ENCODE measurements at regions not wholly inside any gene's neighbourhood (a gene's known extent, or its start where the extent isn't known, plus 50 kb on each side); places are given as distances from the start of the nearest gene placed in this dataset.
"Not testable (repeated sequence)": the region's sequence is repeated elsewhere in the genome, so short reads cannot be mapped to it uniquely, and the experiment has no call there.

DNA sequence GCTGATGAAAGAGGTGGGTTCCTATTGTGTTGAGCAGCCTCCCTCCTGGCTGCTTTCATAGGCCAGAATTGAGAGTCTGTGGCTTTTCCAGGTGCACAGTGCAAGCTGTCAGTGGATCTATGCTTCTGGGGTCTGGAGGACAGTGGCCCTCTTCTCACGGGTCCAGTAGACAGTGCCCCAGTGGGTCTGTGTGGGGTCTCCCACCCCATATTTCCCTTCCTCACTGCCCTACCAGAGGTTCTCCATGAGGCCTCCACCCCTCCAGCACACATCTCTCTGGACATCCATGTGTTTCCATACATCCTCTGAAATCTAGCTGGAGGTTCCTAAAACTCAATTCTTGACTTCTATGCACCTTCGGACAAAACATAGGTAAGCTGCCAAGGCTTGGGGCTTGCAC is 201.2 kb downstream of the FAM43A start:
- H3K9me3 Mint-ChIP-seq, result peaks cover 6 to 55% (median 16%) of the 10 kb centered on the region in 11 donors
- peaks cover 0 to 10% (median 2%) of the 10 kb centered on the region in 5 donors for H3K27me3 Mint-ChIP-seq
- H3K27ac ChIP-seq (ENCODE audit: low read depth, low read length), result no peak overlapping the region
- CTCF ChIA-PET, result no interaction called here
- peaks cover 4 to 13% (median 8%) of the 10 kb centered on the region in 5 donors for H3K36me3 Mint-ChIP-seq
- no peak overlapping the region for H3K4me3 Mint-ChIP-seq
- H3K27ac Mint-ChIP-seq, result no peak overlapping the region
- no peaks in the 10 kb centered on the region for H3K36me3 ChIP-seq (ENCODE audit: control insufficient read depth in 2 of 3, insufficient read depth in 3 of 3, low read length in 3 of 3)
- ATAC-seq (no peak), DNase-seq (no peak)
- POLR2A ChIA-PET, result interaction anchor here (0.6 kb wide), 1 partner anchor 48 kb away, joined by 3 read pairs; no protein-coding TSS in a partner anchor
- H3K4me3 ChIP-seq (ENCODE audit: low read length), result no peak overlapping the region
- peaks cover 0 to 2% (median 0%) of the 10 kb centered on the region in 7 donors for H3K4me1 Mint-ChIP-seq
- peaks cover 0 to 9% (median 0%) of the 10 kb centered on the region in 3 experiments for H3K9me3 ChIP-seq (ENCODE audit: control insufficient read depth in 2 of 3, low read length in 3 of 3)
- no peaks in the 10 kb centered on the region for H3K4me1 ChIP-seq (ENCODE audit: control insufficient read depth in 2 of 2, insufficient read depth in 2 of 2, low read length in 2 of 2)
- no peaks in the 10 kb centered on the region for H3K27me3 ChIP-seq (ENCODE audit: control insufficient read depth in 2 of 2, insufficient read depth in 2 of 2, low read length in 2 of 2)
- intact Hi-C loops (cut with micrococcal nuclease), result no loop called here

DNA sequence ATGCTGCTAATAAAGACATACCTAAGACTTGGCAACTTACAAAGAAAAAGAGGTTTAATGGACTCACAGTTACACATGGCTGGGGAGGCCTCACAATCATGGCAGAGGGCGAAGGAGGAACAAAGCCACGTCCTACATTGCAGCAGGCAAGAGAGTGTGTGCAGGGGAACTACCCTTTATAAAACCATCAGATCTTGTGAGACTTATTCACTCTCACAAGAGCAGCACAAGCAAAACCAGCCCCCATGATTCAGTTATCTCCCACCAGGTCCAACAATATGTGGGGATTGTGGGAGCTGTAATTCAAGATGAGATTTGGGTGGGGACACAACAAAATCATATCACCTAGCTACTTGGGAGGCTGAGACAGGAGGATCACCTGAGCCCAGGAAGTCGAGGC is 202.4 kb downstream of the FAM43A start:
- DNase-seq; H3K4me1 ChIP-seq (ENCODE audit: control insufficient read depth in 2 of 2, insufficient read depth in 2 of 2, low read length in 2 of 2); H3K4me3 Mint-ChIP-seq; H3K27ac ChIP-seq (ENCODE audit: low read depth, low read length); H3K4me3 ChIP-seq (ENCODE audit: low read length); H3K4me1 Mint-ChIP-seq; H3K36me3 ChIP-seq (ENCODE audit: control insufficient read depth in 2 of 3, insufficient read depth in 3 of 3, low read length in 3 of 3); H3K27ac Mint-ChIP-seq; POLR2A ChIA-PET; H3K27me3 Mint-ChIP-seq; H3K9me3 ChIP-seq (ENCODE audit: control insufficient read depth in 2 of 3, low read length in 3 of 3); ATAC-seq; intact Hi-C loops (cut with micrococcal nuclease); CTCF ChIA-PET; H3K27me3 ChIP-seq (ENCODE audit: control insufficient read depth in 2 of 2, insufficient read depth in 2 of 2, low read length in 2 of 2): not testable (repeated sequence)
- Mint-ChIP-seq H3K9me3 (peaks cover 6 to 60% (median 19%) of the 10 kb centered on the region in 11 donors), H3K36me3 (peaks cover 4 to 13% (median 8%) of the 10 kb centered on the region in 5 donors)

DNA sequence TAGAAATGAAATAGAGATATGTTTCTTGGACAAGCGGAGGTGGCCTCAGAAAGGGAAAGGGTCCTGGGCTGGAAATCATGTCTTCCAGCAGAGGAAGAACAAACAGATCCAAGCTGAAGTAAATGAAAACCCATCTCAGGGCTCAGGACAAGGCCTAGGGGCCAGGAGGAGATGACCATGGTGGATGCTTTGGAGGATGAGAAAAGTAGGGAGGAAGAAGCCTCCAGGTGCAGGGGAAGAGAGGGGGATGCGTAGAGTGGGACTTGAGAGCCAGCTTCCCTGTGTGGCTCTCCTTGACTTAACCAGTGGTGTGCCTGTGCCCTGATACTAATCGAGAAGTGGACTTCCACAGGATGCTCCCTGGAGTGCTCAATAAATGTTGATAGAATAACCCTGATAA is 203.2 kb downstream of the FAM43A start:
- H3K4me1 ChIP-seq (ENCODE audit: control insufficient read depth in 2 of 2, insufficient read depth in 2 of 2, low read length in 2 of 2), result no peaks in the 10 kb centered on the region
- Mint-ChIP-seq H3K9me3 (peaks cover 3 to 59% (median 18%) of the 10 kb centered on the region in 11 donors), H3K27ac (no peak overlapping the region), H3K4me1 (peaks cover 0 to 2% (median 0%) of the 10 kb centered on the region in 7 donors), H3K27me3 (peaks cover 0 to 2% (median 1%) of the 10 kb centered on the region in 5 donors), H3K4me3 (no peak overlapping the region), H3K36me3 (peaks cover 4 to 10% (median 8%) of the 10 kb centered on the region in 5 donors)
- H3K27me3 ChIP-seq (ENCODE audit: control insufficient read depth in 2 of 2, insufficient read depth in 2 of 2, low read length in 2 of 2), result no peaks in the 10 kb centered on the region
- ATAC-seq, result no peak
- no peak for DNase-seq
- POLR2A ChIA-PET, result no interaction called here
- H3K4me3 ChIP-seq (ENCODE audit: low read length), result no peak overlapping the region
- H3K9me3 ChIP-seq (ENCODE audit: control insufficient read depth in 2 of 3, low read length in 3 of 3), result peaks cover 0 to 6% (median 0%) of the 10 kb centered on the region in 3 experiments
- CTCF ChIA-PET, result no interaction called here
- H3K36me3 ChIP-seq (ENCODE audit: control insufficient read depth in 2 of 3, insufficient read depth in 3 of 3, low read length in 3 of 3), result no peaks in the 10 kb centered on the region
- intact Hi-C loops (cut with micrococcal nuclease), result no loop called here
- no peak overlapping the region for H3K27ac ChIP-seq (ENCODE audit: low read depth, low read length)

DNA sequence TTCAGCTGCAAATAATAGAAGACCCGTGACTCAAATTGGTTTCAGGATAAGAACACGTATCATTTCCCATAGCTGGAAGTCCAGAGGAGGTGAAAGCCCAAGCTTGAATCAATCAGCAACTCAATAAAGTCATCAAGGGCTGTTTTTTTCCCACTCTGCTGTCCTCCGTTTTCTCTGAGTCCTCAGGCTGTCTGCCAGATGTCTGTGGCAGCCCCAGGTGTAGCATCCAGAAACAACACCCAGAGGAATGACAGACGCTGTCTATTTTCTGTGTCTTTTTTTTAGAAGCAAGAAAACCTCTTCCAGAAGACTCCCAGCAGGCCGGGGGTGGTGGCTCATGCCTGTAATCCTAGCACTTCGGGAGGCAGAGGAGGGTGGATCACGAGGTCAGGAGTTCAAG is 204.4 kb downstream of the FAM43A start:
- POLR2A ChIA-PET, result no interaction called here

DNA sequence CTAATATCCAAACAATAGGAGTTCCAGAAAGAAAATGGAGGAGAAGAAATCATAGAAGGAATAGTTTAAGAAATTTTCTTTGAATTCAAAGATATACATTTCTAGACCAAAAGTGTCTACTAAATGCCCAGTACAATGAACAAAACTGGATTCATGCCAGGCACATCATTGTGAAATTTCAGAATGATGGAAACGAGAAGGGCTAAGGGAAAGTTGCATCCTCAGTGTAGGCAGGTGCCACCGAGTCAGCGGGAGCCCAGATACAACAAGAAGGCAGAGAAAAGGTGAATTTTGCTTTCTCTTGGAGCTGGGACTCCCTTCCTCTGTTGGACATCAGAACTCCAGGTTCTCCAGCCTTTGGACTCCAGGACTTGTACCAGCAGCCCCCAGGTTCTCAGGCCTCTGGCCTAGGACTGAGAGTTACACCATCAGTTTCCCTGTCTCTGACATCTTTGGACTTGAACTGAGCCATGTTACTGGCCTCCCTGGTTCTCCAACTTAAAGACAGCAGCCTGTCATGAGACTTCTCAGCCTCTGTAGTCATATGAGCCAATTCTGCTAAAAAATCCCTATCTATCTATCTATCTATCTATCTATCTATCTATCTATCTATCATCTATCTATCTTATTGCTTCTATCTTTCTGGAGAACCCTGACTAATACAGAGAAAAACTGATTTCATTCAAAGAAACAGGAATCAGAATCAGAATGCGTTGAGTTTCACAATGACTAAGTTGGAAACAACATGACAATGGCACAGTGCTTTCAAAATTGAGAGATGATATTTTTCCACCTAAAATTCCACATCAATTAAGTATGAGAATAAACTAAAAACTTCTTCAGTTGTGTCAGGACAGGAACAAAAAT is 207.7 kb downstream of the FAM43A start:
- H3K9me3 ChIP-seq (ENCODE audit: control insufficient read depth in 2 of 3, low read length in 3 of 3), result no peaks in the 10 kb centered on the region
- Mint-ChIP-seq H3K4me1 (peaks cover 0 to 3% (median 0%) of the 10 kb centered on the region in 7 donors), H3K27ac (no peak overlapping the region), H3K27me3 (peaks cover 8 to 14% (median 10%) of the 10 kb centered on the region in 5 donors), H3K4me3 (no peak overlapping the region), H3K9me3 (peaks cover 0 to 51% (median 13%) of the 10 kb centered on the region in 11 donors), H3K36me3 (peaks cover 0 to 2% (median 0%) of the 10 kb centered on the region in 5 donors)
- H3K4me1 ChIP-seq (ENCODE audit: control insufficient read depth in 2 of 2, insufficient read depth in 2 of 2, low read length in 2 of 2), result no peaks in the 10 kb centered on the region
- ChIA-PET CTCF (no interaction called here), POLR2A (no interaction called here)
- no peak overlapping the region for H3K27ac ChIP-seq (ENCODE audit: low read depth, low read length)
- DNase-seq (no peak), ATAC-seq (no peak)
- intact Hi-C loops (cut with micrococcal nuclease), result no loop called here
- H3K4me3 ChIP-seq (ENCODE audit: low read length), result no peak overlapping the region
- no peaks in the 10 kb centered on the region for H3K36me3 ChIP-seq (ENCODE audit: control insufficient read depth in 2 of 3, insufficient read depth in 3 of 3, low read length in 3 of 3)
- no peaks in the 10 kb centered on the region for H3K27me3 ChIP-seq (ENCODE audit: control insufficient read depth in 2 of 2, insufficient read depth in 2 of 2, low read length in 2 of 2)

More for the DNA sequence above, 204.4 kb downstream of the FAM43A start:
- peaks cover 0 to 57% (median 19%) of the 10 kb centered on the region in 11 donors for H3K9me3 Mint-ChIP-seq
- CTCF ChIA-PET, result no interaction called here
- Histone ChIP-seq H3K27ac (ENCODE audit: low read depth, low read length) (no peak overlapping the region), H3K36me3 (ENCODE audit: control insufficient read depth in 2 of 3, insufficient read depth in 3 of 3, low read length in 3 of 3) (no peaks in the 10 kb centered on the region), H3K9me3 (ENCODE audit: control insufficient read depth in 2 of 3, low read length in 3 of 3) (no peaks in the 10 kb centered on the region), H3K4me3 (ENCODE audit: low read length) (no peak overlapping the region), H3K27me3 (ENCODE audit: control insufficient read depth in 2 of 2, insufficient read depth in 2 of 2, low read length in 2 of 2) (no peaks in the 10 kb centered on the region), H3K4me1 (ENCODE audit: control insufficient read depth in 2 of 2, insufficient read depth in 2 of 2, low read length in 2 of 2) (no peaks in the 10 kb centered on the region)
- H3K4me3 Mint-ChIP-seq, result no peak overlapping the region
- ATAC-seq, result no peak
- intact Hi-C loops (cut with micrococcal nuclease), result no loop called here
- H3K27me3 Mint-ChIP-seq, result peaks cover 0 to 2% (median 0%) of the 10 kb centered on the region in 5 donors
- peaks cover 0 to 2% (median 0%) of the 10 kb centered on the region in 7 donors for H3K4me1 Mint-ChIP-seq
- no peak for DNase-seq
- no peak overlapping the region for H3K27ac Mint-ChIP-seq
- H3K36me3 Mint-ChIP-seq, result peaks cover 4 to 8% (median 6%) of the 10 kb centered on the region in 5 donors

DNA sequence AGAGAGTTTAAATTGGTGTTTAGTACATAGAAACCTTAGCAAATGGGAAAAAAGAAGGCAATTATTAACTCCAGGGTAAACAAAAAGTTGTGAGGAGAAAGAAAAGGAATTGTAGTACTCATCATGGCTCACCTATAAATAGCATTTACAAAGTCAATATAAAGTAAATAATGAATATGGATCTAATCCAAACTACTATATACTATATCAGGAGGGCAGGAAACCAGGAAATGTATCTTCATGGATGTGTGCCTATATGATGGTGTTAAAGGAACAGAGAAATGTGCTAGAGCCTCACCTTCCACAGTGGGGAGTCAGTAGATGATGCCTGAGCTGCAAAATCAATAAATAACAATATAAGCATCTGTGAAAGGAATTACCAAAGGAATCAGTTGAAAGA is 208.9 kb downstream of the FAM43A start:
- H3K36me3 Mint-ChIP-seq, result peaks cover 0 to 4% (median 0%) of the 10 kb centered on the region in 5 donors
- H3K9me3 ChIP-seq (ENCODE audit: control insufficient read depth in 2 of 3, low read length in 3 of 3), result peaks cover 0 to 2% (median 0%) of the 10 kb centered on the region in 3 experiments

More for the DNA sequence above, 208.9 kb downstream of the FAM43A start:
- no peaks in the 10 kb centered on the region for H3K36me3 ChIP-seq (ENCODE audit: control insufficient read depth in 2 of 3, insufficient read depth in 3 of 3, low read length in 3 of 3)
- intact Hi-C loops (cut with micrococcal nuclease), result no loop called here
- no peak overlapping the region for H3K27ac Mint-ChIP-seq
- H3K27me3 ChIP-seq (ENCODE audit: control insufficient read depth in 2 of 2, insufficient read depth in 2 of 2, low read length in 2 of 2), result no peaks in the 10 kb centered on the region
- no peak overlapping the region for H3K4me3 Mint-ChIP-seq
- no peak overlapping the region for H3K27ac ChIP-seq (ENCODE audit: low read depth, low read length)
- no peak for ATAC-seq
- DNase-seq, result no peak
- peaks cover 0 to 3% (median 0%) of the 10 kb centered on the region in 7 donors for H3K4me1 Mint-ChIP-seq
- peaks cover 13 to 20% (median 18%) of the 10 kb centered on the region in 5 donors for H3K27me3 Mint-ChIP-seq
- ChIA-PET POLR2A (no interaction called here), CTCF (no interaction called here)
- H3K4me1 ChIP-seq (ENCODE audit: control insufficient read depth in 2 of 2, insufficient read depth in 2 of 2, low read length in 2 of 2), result no peaks in the 10 kb centered on the region
- no peak overlapping the region for H3K4me3 ChIP-seq (ENCODE audit: low read length)
- peaks cover 3 to 58% (median 18%) of the 10 kb centered on the region in 11 donors for H3K9me3 Mint-ChIP-seq

Measured in naive thymus-derived CD4-positive, alpha-beta T cell (primary cell).